GM19328 (cell line): ENCODE measurements at regions not wholly inside any gene's neighbourhood (a gene's known extent, or its start where the extent isn't known, plus 50 kb on each side); places are given as distances from the start of the nearest gene placed in this dataset.
"Not testable (repeated sequence)": the region's sequence is repeated elsewhere in the genome, so short reads cannot be mapped to it uniquely, and the experiment has no call there.

Source experiments
- ATAC-seq: cut with Tn5 transposase; IDR thresholded peaks from one replicate; pipeline ENCODE4 v1.9.1; 2021; ENCODE audit warnings: mild to moderate bottlenecking, moderate library complexity; ENCODE audit not compliant: unreplicated experiment

DNA sequence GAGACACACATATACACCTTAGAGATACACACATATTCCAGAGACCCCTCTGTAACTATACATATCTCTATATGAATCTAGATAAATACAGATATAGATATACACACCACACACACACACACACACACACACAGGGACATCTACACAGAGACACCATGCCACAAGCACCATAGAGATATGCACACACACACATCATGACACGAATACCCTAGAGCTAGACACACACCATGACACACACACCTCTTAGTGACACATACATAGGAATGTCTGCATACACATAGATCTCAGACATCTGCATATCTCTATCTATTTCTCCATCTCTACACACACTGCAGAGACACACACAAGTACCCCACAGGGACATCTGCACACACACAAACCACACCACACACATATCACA, 270.0 kb downstream of the CYRIA start:
- ATAC-seq, result no peak

DNA sequence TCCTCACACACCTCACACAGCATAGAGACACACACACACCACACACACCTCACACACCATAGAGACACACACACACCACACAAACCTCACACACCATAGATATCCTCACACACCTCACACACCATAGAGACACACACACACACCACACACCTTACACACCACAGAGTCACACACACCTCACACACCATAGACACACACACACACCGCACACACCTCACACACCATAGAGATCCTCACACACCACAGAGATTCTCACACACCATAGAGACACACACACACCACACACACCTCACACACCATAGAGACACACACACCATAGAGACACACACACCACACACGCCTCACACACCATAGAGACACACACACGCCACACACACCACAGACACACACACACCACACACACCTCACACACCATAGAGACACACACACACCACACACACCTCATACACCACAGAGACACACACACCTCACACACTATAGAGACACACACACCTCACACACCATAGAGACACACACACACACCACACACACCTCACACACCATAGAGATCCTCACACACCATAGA, 270.6 kb downstream of the CYRIA start:
- no peak for ATAC-seq

DNA sequence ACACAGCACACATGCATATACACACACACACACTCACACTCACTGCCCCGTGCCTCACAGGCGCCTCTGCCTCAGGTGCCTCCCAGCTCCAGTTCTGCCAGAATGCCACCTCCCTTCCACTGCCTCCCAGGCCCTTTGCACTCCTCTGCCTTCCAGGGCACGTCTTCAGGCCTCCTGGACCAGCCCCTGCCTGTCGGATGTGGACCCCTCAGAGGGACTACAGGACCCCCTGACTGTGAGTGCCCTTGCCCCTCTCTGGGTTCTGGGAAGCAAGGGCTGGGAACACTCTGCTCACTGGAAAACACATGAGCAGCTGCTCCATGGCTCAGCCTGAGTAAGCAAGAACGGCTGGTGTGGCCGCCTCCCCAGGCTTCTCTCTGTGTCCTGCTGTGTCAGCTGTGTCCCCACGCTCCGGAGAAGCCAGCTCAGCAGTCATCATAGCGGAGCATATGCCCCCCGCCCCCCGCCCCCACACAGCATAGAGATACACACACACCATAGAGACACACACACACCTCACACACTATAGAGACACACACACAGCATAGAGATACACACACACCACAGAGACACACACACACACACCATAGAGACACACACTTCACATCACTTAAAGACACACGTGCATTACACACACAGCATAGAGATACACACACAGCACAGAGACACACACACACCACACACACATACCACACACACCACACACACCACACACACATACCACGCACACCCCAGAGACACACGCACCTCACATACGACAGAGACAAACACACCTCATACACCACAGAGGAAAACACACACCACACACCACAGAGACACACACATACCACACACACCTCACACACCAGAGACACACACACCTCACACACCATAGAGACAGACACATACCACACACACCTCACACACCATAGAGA, 271.3 kb downstream of the CYRIA start:
- ATAC-seq, result no peak

DNA sequence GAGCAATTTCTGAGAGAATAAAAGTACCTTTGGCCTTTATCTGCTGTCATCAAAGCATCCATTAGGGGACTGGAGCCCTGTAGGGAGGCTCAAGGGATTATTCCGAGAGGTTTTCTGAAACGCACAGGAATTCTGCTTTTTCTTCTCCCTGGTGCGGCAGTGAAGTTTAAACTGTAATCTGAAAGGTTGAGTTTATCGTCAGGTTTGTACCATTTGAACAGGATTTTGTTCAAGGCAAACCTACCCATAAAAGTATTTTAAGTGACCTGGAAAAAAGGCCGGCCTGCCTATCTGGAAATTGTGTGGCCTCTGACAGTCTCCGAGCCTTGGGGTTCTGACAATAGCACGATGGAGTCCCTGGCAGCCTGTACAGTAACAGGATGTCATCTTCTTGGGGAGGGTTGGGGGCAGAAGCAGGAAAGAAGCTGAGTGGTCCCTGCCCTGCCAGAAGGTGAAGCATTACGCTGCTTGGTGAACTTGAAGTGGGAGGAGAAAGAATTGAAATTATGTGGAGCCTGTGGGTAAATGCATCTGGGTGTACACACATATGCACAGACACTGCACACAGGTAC, 272.0 kb downstream of the CYRIA start:
- no peak for ATAC-seq

DNA sequence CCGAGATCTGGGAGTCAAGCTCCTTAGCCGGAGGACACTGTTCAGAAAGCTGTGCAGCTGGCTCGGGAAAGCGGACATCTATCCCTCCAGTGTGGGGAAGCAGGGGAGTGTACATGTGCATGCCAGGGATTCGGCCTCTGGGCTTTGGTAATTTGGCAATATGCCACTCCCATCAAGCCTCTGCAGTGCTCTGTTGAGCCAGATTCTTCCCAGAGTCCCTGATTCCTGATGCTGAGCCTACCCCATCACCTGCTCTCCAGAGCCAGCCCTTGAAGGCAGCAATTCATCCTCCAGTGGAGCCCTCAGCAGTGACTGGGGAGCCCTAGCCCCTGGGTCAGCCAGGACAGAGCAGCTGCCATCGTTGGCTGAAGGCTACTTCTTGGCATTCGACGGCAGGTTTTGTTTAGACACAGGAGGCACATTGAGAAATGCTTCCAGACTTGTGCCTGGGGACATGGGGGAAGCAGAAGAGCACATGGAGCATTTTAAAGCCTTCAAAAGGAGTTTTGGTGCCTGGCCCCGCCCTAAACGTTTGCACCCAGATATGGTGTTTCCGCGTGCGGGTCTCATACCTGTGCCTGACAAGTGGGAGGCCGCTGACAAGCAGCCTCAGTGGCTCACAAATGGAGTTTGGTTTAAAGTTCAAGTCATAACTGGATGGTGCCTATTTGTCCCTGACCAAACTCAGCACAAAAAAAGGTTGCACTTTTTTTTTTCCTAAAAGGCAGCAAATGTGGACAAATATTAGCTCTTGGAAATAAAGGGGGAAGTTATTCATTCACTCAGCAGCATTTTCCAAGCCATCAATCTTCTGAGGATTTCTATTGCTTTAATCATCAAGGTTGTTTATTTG, 272.8 kb downstream of the CYRIA start:
- no peak for ATAC-seq

DNA sequence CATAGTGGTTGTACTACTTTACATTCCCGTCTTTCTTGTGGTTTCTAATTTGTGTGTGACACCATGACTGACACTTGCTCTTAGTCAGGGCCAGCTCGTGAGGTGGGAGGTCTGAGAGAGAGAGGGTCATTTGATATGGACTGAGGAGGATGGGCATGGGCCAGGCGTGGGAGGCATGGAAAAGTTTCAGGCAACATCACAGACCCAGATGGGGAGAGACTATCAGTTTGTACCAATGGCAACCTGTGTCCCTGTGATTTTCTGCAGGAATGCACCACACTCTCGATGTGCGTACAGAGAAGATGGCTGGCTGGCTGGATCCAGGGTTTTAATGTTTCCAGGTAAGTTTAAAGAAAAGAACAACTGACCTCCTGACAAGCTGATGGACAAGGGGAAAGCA, 273.6 kb downstream of the CYRIA start:
- ATAC-seq, result no peak

DNA sequence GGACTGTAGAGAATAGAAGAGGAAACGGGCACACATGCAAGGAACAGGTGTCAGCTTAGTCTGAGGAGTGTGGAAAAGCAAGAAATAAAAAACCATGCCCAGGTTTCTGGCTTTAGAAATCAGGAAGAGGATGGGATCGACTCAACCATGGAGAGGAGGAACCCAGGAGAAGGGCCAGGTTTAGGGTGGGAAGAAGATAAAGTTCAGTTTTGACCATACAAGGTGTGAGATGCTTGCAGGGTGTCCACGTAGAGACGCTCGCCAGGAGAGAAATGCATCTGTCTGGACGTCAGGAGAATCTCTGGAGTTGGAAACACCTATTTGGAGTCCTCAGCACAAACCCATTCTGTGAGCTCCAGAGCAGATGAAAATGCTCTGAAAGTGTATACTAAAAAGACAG, 275.1 kb downstream of the CYRIA start:
- no peak for ATAC-seq

DNA sequence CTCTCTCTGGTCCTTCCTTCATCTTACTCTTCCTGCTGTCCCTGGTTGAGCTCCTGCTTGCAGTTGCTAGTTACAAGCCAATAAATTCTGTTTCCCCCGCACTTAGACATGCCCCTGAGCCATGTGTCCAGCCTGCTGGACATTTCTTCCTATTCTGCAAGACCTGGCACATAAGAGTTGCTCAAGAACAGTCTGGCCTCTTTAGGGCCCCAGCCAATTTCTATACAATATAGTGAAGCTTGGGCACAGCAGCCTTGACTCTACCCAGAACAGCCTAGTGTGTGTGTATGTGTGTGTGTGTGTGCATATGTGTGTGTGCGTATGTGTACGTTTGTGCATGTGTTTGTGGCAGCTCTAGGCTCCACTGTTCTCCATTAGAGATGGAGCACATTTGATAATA, 276.0 kb downstream of the CYRIA start:
- no peak for ATAC-seq

DNA sequence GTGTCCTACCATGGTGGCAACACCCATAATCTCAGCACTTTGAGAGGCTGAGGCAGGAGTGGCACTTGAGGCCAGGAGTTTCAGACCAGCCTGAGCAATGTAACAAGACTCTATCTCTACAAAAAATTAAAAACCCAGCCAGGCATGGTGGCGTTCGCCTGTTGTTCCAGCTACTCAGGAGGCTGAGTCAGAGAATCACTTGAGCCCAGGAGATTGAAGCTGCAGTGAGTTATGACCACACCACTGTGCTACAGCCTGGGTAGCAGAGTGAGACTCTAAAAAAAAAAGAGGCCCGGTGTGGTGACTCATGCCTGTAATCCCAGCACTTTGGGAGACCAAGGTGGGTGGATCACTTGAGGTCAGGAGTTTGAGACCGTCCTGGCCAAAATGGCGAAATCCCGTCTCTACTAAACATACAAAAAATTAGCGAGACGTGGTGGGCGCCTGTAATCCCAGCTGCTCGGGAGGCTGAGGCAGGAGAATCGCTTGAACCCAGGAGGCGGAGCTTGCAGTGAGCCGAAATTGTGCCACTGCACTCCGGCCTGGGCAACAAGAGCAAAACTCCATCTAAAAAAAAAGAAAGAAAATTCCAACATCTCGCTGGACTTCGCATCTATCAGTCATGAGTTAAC, 277.3 kb downstream of the CYRIA start:
- ATAC-seq, result not testable (repeated sequence)

DNA sequence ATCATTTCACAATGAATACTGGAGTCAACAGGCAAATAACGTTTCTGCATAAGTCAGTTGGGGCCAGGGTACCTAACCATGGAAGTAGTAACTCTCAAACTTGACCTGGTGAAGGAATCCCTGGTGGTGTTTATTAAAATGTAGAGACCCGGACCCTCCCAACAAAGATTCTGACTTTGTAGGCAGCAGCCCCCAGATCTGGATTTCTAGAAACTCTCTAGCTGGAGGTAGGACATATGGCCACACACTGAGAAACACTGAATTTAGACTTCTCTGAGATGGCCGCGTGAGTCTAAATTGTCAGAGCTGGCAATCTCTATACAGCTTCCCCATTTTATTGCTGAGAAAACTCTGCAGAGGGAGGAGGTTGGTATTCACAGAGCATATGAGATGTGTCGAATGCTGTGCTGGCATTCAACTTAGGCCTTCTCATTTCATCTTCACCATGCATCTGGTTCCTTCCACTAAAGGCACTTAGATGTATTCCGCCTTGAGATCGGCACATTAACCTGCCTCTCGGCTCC, 278.1 kb downstream of the CYRIA start:
- ATAC-seq, result no peak

DNA sequence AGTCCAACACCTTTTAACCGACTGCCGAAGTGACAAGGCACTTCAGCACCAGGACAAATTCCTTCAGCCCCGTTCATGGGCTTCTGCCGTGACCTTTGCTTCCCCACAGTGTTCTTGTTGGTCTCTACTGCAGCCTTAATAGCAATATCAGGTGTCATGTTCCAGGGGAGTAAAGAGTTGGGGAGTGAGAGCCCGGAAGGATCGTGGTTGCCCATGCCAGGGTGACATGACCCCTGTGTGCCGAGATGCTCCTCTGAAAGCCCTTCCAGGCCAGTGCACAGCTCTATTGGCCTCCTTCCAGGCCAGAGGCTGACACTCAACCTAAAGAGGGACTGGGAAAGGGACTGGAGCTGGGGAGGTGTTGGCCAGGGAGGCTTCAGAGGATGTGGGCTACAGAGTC, 279.2 kb downstream of the CYRIA start:
- ATAC-seq, result no peak

DNA sequence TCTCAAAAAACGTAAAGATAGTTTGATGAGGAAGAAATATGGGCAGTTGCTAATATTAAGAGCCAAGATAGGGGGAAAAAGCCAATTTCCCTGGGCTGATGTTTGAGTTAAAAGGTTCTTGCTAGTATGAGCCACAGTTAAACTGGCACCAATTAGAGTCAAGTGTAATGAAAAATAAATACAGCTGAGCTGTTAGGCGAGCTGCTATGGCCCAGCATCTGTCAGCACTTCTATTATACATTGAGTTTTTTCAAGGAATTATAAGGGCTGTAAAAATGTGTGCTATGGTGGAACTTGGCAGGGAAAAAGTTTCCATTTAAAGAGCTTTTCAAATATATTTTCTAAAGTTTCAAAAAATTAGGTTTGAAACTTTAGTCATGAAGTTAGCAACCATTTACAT, 279.6 kb downstream of the CYRIA start:
- ATAC-seq, result no peak

DNA sequence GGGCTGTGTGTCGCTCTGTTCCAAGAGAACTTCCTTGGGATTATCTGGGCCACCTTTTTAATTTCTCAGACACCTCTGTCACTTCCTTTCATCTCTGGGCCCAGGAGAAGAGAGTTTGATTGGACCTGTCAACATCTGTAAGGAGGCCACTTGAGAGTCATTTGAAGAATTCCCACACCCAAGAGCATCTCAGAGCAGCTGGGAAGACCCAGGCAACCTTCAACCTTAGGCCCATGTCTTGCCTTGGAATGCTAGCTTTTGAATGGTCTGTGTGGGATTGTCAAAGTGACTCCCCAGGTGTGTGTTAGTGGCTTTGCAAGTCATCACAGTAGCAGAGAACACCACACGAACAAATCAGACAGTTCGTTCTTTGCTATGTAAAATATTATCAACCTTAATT, 280.3 kb downstream of the CYRIA start:
- no peak for ATAC-seq

DNA sequence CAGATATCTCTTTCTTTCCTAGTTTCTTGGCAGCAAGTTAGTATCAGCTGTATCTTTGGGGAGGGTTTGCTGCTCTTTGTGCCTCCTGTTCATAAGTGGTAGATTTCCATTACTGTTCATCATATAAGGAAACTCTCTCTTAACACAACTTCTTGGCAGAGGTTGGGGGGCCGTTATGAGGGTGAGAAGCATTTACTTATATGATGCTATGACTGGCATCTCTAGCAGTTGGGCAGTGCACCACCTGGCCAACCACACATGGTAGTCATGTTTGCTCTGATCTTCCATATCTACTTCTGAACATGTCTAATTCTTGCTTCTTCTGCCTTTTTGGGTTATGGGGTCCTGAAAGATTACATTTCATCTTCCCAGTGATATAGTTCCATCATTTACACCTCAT, 282.2 kb downstream of the CYRIA start:
- no peak for ATAC-seq

DNA sequence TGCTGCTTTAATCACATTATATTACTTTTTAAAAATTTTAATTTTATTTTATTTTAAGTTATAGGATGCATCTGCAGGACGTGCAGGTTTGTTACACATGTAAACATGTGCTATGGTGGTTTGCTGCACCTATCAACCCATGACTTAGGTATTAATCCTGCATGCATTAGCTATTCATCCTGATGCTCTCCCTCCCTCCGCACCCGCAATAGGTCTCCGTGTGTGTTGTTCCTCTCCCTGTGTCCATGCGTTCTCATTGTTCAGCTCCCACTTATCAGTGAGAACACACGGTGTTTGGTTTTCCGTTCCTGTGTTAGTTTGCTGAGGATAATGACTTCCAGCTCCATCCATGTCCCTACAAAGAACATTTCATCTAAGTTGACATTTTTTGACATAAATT, 283.2 kb downstream of the CYRIA start:
- ATAC-seq, result no peak

DNA sequence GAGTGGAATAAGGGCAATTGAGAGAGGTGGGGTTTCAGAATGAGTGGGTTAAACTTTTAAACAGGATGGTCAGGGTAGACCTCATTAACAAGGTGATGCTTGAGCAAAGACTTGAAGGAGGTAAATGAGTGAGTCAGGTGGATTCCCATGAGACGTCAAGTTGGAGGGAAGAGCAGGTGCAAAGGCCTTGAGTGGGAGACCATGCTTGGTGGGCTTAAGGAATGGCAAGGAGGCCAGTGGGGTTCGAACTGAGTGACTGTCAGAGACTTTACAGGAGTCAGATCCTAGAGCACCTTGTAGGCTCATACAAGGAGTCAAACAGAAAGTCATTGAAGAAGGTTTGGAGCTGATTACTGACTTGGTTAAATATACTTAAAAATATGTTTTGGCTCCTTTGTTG, 284.1 kb downstream of the CYRIA start:
- no peak for ATAC-seq

DNA sequence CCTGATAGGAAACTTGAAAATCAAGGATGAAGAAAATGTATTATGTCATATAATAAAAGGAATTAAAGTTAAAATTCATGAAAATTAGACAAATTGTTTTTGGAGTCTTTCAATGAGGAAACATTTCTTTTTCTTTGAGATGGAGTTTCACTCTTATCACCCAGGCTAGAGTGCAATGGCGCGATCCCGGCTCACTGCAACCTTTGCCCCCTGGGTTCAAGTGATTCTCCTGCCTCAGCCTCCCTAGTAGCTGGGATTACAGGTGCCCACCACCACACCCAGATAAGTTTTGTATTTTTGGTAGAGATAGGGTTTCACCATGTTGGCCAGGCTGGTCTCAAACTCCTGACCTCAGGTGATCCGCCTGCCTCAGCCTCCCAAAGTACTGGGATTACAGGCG, 285.7 kb downstream of the CYRIA start:
- not testable (repeated sequence) for ATAC-seq

DNA sequence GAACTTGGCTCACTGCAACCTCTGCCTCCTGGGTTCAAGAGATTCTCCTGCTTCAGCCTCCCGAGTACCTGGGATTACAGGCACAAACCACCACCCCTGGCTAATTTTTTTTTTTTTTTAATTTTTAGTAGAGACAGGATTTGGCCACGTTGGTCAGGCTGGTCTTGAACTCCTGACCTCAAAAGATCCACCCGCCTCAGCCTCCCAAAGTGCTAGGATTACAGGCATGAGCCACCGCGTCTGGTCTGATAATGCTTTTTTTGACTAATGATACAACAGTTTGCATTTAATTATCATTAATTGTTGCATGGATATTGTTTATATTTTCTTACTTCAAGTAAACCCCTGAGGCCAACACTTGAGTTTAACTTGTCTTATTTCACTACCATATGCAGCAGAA, 286.6 kb downstream of the CYRIA start:
- ATAC-seq, result not testable (repeated sequence)

DNA sequence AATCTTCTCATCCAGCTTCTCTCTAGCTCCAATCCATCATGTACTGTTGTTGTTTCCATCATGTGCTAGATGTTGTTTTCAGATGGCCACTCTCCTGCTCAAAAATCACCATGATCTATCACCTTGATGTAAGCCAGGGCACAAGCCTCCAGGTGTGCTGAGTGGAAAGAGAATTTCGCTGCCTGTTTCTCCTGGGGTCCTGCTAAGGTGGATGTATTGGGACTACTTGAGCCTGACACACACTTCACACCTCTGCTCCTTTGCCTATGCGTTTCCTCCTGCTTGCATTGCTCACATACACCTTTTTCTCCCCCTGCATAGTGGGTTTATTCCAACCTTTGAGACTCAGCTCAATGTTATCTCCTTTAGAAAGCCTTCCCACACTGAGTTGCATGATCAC, 287.6 kb downstream of the CYRIA start:
- no peak for ATAC-seq

DNA sequence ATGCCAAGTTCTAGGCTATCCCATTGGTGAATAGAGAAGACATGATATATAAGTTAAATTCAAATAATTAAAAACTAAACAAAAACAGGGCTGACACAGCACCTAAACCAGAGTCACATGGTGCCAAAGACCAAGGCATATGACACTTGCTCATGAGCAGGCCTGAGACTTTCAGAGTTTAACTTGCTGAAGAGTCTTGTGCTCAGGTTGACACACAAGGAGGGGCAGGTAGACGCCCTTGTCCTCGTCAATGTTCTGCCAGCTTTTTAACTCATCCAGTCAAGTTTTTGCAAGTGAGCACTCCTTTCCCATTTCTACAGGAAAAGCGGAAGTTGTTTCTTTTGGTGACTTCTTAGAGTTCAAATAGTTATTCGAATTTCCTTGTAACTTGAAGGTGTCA, 289.7 kb downstream of the CYRIA start:
- ATAC-seq, result no peak

DNA sequence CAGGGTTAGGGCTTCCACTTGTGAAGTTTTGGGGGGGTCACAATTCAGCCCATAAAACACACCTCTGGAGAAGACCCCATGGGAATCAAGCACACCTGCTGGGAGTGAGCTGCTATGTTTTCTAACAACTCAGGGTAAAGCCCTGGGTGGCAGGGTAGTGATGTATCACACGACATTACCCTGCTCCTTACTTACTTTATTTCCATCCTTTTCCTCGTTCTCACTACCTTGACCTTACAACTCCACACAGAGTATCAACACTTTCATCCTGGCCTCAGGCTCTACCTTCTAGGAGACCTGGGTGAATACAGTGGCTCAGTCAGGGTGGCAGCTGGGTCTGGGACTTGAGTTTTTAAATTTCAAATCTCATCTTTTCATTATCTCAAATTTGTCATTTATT, 290.3 kb downstream of the CYRIA start:
- no peak for ATAC-seq
